Stimulated activated CD4-positive, alpha-beta T cell treated with anti-CD3 and anti-CD28 coated beads, Interleukin-4, amount 100 ng/mL, for 4 hours (primary cell): ENCODE measurements at regions not wholly inside any gene's neighbourhood (a gene's known extent, or its start where the extent isn't known, plus 50 kb on each side); places are given as distances from the start of the nearest gene placed in this dataset.

Source experiments
- DNase-seq, 2 experiments: peaks; one replicate each; pipeline ENCODE4 v3.0.0-alpha.2; 2020

GRCh38 chr2:189372688-189373257, 68.5 kb upstream of the WDR75 start:
- no peak for DNase-seq

- DNase-seq, result no peak
Measured at GRCh38 chr2:189374481-189374880, 66.8 kb upstream of the WDR75 start.

DNA sequence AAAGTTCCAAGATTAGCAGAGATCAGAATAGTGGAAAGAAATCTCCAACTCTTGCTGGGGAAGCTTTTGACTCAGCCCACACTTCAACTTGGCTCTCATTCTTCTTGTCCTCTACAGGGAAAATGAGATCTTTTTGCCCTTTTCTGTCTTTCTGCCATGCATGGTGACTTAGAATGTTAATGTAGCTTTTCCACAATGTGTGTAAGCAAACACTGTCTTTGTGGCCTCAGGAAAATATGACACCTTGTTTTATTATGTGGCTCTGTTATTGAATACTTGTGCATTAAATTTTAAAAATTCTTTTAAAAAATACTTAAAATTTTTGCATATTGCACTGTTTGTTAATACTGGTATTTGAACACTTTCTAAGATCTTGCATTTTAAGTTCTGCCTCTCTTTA, 65.4 kb upstream of the WDR75 start:
- no peak for DNase-seq

GRCh38 chr2:189379287-189379630, 62.0 kb upstream of the WDR75 start:
- no peak for DNase-seq

- DNase-seq, result no peak
Measured at GRCh38 chr2:189379731-189380261, 61.5 kb upstream of the WDR75 start.

DNA sequence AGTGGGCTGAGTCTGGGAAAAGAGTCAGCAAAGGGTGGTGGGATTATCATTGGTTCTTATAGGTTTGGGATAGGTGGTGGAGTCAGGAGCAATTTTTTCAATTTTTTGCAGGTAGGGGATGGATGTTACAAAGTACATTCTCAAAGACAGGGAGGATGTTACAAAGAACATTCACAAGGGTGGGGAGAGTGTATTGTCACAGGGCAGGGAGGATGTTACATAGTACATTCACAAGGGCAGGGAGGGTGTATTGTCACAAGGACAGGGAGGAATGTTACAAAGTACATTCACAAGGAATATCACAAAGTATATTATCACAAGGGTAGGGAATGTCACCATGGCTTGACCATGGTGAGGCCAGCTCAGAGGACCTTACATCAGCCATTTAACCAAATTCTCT, 58.6 kb upstream of the WDR75 start:
- no peak for DNase-seq

DNA sequence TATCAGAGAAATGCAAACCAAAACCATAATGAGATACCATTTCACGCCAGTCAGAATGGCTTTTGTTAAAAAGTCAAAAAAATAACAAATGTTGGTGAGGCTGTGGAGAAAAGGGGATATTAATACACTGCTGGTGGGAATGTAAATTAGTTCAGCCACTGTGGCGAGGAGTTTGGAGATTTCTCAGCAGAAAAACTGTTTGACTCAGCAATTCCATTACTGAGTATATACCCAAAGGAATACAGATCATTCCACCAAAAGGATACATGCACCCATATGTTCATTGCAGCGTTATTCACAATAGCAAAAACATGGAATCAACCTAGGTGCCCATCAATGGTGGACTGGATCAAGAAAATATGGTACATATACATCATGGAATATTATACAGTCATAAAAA, 54.5 kb upstream of the WDR75 start:
- no peak for DNase-seq

GRCh38 chr2:189391201-189391600, 50.1 kb upstream of the WDR75 start:
- no peak for DNase-seq
